Thymus (tissue), 11 donors: ENCODE measurements at regions not wholly inside any gene's neighbourhood (a gene's known extent, or its start where the extent isn't known, plus 50 kb on each side); places are given as distances from the start of the nearest gene placed in this dataset.

Source experiments
- DNase-seq, 9 donors: peaks; one replicate each; pipeline ENCODE4 v3.0.0-alpha.2; 2013; ENCODE audit warnings: low spot score in 9 of 9, low read depth in 6 of 9, missing footprints in 1 of 9
- H3K27ac ChIP-seq, 2 donors: one replicate each; pipeline ENCODE4 v1.5.1; 2013; ENCODE audit warnings: control low read depth in 1 of 2, low read depth in 1 of 2, low read length in 1 of 2, mild to moderate bottlenecking in 1 of 2, moderate library complexity in 1 of 2
- H3K27me3 ChIP-seq, 2 donors: one replicate each; pipeline ENCODE4 v1.5.1; 2013; ENCODE audit warnings: low read length in 1 of 2; ENCODE audit not compliant: control insufficient read depth in 2 of 2, insufficient read depth in 1 of 2
- H3K36me3 ChIP-seq, 2 donors: one replicate each; pipeline ENCODE4 v1.5.1; 2013; ENCODE audit warnings: low read length in 1 of 2, mild to moderate bottlenecking in 1 of 2, moderate library complexity in 1 of 2; ENCODE audit not compliant: control insufficient read depth in 2 of 2, insufficient read depth in 2 of 2
- H3K4me1 ChIP-seq, 2 donors: one replicate each; pipeline ENCODE4 v1.5.1; 2013; ENCODE audit warnings: low read length in 2 of 2; ENCODE audit not compliant: control insufficient read depth in 2 of 2, insufficient read depth in 2 of 2
- H3K4me3 ChIP-seq, 2 donors: one replicate each; pipeline ENCODE4 v1.5.1; 2013; ENCODE audit warnings: low read length in 2 of 2, control low read depth in 1 of 2, mild to moderate bottlenecking in 1 of 2
- H3K9me3 ChIP-seq, 2 donors: one replicate each; pipeline ENCODE4 v1.5.1; 2013; ENCODE audit warnings: low read length in 1 of 2, mild to moderate bottlenecking in 1 of 2; ENCODE audit not compliant: control insufficient read depth in 2 of 2, insufficient read depth in 1 of 2
- WGBS: extraction: QIAGEN DNeasy Blood & Tissue Kit; methylation state at CpG from one replicate; pipeline ENCODE4 v1.1.7; 2013; 5-methylcytosine and 5-hydroxymethylcytosine counted together
- donor health status: healthy.

DNA sequence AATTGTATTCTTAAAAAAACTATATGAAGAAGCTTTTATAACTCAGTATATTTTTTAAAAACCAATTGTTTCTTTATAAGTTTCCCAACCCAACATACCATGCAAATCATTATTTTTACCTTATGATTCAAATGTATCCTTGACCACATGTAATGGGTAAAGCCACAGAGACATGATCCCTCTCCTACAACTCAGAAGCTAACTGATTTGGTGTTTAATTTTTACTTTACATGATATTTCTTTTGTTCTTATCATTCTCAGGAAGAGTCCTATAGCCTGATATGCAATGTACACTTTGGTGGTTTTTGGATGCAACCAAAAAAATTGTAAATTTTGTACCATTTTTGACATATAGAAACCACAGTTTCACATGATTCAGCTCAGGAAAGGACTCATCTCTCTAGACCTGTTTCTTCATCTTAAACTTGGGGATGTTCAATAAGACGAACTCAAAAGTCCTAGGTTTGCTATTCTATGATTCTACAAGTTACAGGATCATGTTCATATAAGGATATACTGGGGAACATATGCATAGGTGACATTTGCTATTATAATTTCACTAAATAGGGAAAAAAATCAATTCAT is 85.2 kb upstream of the RBBP8 start:
- peak overlapping the region in 1 of 2 donors; percentile 15 for H3K27ac ChIP-seq
- H3K4me3 ChIP-seq: no peak overlapping the region
- 38% methylated on average over 1 of the region's 1 CpG for WGBS
- no peaks in the 10 kb centered on the region for H3K4me1 ChIP-seq
- H3K27me3 ChIP-seq: no peaks in the 10 kb centered on the region
- no peaks in the 10 kb centered on the region for H3K36me3 ChIP-seq
- no peaks in the 10 kb centered on the region for H3K9me3 ChIP-seq
- DNase-seq: no peak

DNA sequence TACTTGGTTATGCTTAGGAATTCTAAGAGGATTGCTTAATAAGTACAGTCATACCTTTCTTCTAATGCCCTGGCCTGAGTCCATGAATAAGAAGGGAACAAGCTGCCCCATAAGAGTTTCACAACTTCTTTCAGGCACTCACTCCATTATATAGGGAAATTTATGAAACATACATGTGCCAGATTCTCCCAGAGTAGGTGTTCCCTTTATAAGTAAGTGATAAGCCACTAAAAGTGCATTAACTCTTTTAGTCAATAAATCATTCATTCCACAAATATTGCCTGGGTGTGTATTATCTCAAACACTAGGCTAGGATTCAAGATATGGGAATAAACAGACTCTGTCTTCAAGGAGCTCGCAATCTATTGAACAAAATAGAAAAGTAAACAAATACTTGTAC is 84.5 kb upstream of the RBBP8 start:
- DNase-seq: no peak
- Histone ChIP-seq H3K27me3 (no peaks in the 10 kb centered on the region), H3K27ac (no peak overlapping the region), H3K4me1 (no peaks in the 10 kb centered on the region), H3K9me3 (no peaks in the 10 kb centered on the region), H3K36me3 (no peaks in the 10 kb centered on the region), H3K4me3 (no peak overlapping the region)
- WGBS: 96% methylated on average over 1 of the region's 1 CpG

DNA sequence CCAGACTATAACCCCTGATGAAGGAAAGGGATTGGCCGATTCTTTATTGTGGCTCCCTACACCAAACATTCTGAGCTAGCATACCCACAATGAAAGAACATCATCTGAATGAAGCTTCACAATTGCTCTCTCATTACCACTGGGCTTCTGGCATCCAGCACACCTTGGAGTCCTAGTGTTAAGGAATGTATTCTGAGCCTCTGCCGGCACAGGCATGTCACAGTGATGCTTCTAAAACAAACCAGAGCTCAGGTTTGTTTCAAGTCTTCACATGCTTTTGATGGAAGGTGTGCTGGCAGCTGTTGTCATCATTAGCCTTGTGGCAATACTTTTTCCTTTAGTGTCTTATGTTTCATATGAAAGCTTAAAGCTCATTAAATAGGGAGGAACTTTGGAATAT is 76.3 kb upstream of the RBBP8 start:
- no peaks in the 10 kb centered on the region for H3K9me3 ChIP-seq
- DNase-seq: peak in 2 of 9 donors; percentile 8 to 21
- no peaks in the 10 kb centered on the region for H3K4me1 ChIP-seq
- H3K4me3 ChIP-seq: no peak overlapping the region
- WGBS: 92% methylated on average over 2 of the region's 2 CpGs
- H3K27me3 ChIP-seq: no peaks in the 10 kb centered on the region
- H3K36me3 ChIP-seq: no peaks in the 10 kb centered on the region
- H3K27ac ChIP-seq: no peak overlapping the region

DNA sequence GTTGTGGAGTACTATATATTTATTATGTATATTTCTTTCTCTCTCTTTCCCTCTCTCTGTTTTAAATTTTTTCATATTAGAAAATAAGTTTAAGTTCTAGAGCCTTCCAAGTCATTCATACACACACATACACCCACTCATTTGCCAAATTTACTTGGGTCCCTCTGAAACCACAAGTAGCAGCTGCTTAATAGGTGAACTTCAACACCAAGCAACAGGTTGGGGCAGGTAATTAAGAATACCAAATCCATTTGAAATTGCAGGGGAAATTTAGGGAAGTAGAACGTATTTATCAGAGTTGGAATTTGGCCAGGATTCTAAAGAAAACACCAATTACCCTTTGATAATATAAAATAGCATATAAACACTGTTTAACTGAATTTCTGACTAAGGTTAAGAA is 75.0 kb upstream of the RBBP8 start:
- no peaks in the 10 kb centered on the region for H3K36me3 ChIP-seq
- H3K4me3 ChIP-seq: no peak overlapping the region
- no peaks in the 10 kb centered on the region for H3K4me1 ChIP-seq
- H3K9me3 ChIP-seq: no peaks in the 10 kb centered on the region
- H3K27ac ChIP-seq: peak overlapping the region; percentile 42 to 45
- no peaks in the 10 kb centered on the region for H3K27me3 ChIP-seq
- WGBS: 51% methylated on average over 1 of the region's 1 CpG
- DNase-seq: no peak

DNA sequence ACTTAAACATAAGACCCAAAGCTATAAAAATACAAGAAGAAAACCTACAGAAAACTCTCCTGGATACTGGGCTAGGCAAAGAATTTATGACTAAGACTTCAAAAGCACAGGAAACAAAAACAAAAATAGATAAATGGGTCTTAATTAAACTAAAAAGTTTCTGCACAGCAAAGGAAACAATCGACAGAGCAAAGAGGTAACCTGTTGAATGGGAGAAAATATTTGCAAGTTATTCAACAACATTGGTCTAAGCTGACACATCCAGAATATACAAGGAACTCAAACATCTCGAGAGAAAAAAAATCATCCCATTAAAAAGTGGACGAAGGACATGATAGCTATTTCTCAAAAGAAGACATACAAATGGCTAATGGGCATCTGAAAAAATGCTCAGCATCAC is 72.3 kb upstream of the RBBP8 start:
- WGBS: 97% methylated on average over 3 of the region's 3 CpGs
- no peak overlapping the region for H3K27ac ChIP-seq
- no peaks in the 10 kb centered on the region for H3K27me3 ChIP-seq
- H3K36me3 ChIP-seq: no peaks in the 10 kb centered on the region
- no peaks in the 10 kb centered on the region for H3K9me3 ChIP-seq
- no peak overlapping the region for H3K4me3 ChIP-seq
- no peak for DNase-seq
- no peaks in the 10 kb centered on the region for H3K4me1 ChIP-seq

DNA sequence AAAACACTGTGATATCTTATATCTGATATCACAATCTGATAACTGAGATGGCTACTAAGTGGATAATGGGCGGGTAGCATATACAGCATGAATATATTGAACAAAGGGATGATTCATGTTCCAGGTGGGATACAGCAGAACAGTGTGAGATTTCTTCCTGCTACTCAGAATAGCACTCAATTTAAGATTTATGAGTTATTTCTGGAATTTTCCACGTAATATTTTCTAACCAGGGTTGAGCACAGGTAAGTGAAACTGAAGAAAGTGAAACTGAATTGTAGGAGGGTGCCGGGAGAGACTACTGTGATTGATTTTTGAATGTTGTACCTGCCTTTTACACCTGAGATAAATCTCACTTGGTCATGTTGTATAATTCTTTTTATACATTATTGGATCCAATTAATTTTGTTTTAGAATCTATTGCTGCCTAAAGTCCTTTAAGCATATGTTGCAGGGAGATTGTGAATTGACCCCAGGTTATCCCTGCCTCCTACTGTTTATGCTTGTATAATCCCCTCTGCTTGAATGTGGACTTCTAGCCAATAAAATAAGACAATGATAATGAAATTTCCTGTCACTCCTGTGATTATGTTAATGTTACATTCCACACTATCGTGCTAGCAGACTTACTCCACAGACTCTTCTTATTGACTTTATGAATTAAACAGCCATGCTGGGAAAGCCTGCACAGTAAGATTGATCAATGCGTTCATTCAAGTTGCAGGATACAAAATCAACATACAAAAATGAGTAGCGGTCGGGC is 67.6 kb upstream of the RBBP8 start:
- Histone ChIP-seq H3K27ac (no peak overlapping the region), H3K4me3 (no peak overlapping the region), H3K27me3 (no peaks in the 10 kb centered on the region), H3K36me3 (no peaks in the 10 kb centered on the region), H3K4me1 (no peaks in the 10 kb centered on the region), H3K9me3 (no peaks in the 10 kb centered on the region)
- DNase-seq: no peak
- WGBS: 94% methylated on average over 7 of the region's 7 CpGs

DNA sequence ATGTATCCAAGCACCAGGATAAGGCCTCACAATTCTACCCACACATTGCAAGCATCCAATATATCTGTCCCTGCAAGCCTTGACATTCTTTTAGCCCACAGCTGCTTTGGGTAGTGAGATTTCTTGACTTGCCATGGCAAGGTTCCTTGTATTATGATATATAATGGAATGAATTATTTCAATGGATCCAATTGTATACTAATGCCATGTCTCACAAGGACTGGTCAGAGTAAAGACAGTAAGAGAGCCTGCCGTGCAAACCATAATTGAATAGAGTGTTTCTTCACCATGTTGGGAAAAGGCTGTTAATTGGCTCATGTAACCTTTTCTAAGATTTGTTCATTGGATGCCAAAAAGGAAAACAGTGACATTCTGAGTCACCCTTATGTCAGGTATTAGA is 64.3 kb upstream of the RBBP8 start:
- no peak for DNase-seq

DNA sequence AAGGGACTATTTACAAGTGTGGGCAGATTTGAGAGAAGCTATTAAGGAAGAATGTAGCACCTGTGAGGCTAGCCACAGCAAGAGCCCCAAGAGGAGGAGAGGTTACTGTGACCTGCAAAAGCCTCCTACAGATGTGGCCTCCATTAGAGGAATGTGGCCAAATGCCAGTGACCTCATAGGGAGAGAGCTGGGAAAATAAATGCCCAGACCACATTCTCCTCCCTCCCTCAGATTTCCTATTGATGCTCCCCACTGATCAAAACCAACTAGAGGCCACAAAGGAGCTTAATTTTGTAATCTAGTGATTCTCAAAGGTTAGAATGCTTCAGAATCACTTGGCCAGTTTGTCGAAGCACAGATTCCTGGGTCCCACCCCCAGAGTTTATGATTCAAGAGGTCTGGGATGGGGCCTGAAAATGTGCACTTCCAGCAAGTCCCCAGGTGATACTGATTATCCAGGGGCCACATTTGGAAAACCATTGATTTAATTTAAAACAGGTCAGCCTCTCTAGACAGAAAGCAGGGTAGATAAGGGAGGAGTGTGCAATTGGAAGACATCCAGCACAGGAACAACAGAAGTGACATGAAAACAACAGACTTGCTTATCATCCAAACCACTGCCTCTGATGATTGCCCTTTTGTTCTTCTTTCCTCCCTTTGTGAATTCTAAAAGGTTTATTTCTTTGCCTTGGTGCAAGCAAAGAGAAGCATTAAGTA is 61.2 kb upstream of the RBBP8 start:
- Histone ChIP-seq H3K9me3 (no peaks in the 10 kb centered on the region), H3K36me3 (no peaks in the 10 kb centered on the region), H3K27me3 (no peaks in the 10 kb centered on the region), H3K4me3 (no peak overlapping the region), H3K27ac (no peak overlapping the region), H3K4me1 (no peaks in the 10 kb centered on the region)
- no peak for DNase-seq
- 94% methylated on average over 1 of the region's 1 CpG for WGBS

More for the DNA sequence above, 64.3 kb upstream of the RBBP8 start:
- Histone ChIP-seq H3K36me3 (no peaks in the 10 kb centered on the region), H3K9me3 (no peaks in the 10 kb centered on the region), H3K4me3 (no peak overlapping the region), H3K4me1 (no peaks in the 10 kb centered on the region), H3K27ac (no peak overlapping the region), H3K27me3 (no peaks in the 10 kb centered on the region)
- WGBS: 96% methylated on average over 1 of the region's 1 CpG

DNA sequence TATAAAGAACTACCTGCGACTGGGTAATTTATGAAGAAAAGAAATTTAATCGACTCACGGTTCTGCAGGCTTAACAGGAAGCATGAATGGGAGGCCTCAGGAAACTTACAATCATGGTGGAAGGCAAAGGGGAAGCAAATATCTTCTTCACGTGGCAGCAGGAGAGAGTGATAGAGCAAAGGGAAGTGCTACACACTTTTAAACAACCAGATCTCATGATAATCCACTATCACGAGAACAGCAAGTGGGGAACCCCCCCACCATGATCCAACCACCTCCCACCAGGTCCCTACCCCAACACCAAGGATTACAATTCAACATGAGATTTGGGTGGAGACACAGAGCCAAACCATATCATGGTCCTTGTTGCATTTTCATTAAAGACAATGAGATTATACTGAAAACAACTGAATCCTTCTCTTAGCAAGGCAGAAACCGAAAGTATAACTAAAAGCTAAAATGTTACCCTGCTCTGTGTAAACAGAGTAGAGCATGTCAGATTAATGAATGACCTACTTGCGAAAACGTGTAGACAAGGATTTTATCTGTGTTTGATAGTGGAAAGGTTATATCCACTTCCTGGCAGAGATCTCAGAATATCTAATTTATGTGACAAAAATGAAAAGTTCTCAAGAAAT is 60.1 kb upstream of the RBBP8 start:
- Histone ChIP-seq H3K36me3 (no peaks in the 10 kb centered on the region), H3K27ac (peak overlapping the region; percentile 8 to 32), H3K4me3 (no peak overlapping the region), H3K9me3 (no peaks in the 10 kb centered on the region), H3K27me3 (no peaks in the 10 kb centered on the region), H3K4me1 (no peaks in the 10 kb centered on the region)
- 70% methylated on average over 8 of the region's 8 CpGs for WGBS
- DNase-seq: no peak
